Endothelial cell (in vitro differentiated cells): ENCODE measurements at regions not wholly inside any gene's neighbourhood (a gene's known extent, or its start where the extent isn't known, plus 50 kb on each side); places are given as distances from the start of the nearest gene placed in this dataset.
"Not testable (repeated sequence)": the region's sequence is repeated elsewhere in the genome, so short reads cannot be mapped to it uniquely, and the experiment has no call there.

Source experiments
- DNase-seq: peaks from one replicate; pipeline ENCODE4 v3.0.0; 2021; ENCODE audit warnings: low spot score
- H3K27ac Mint-ChIP-seq: one replicate; pipeline ENCODE4 v1.8.0; 2021; ENCODE audit warnings: mixed read lengths, inconsistent platforms; ENCODE audit not compliant: unreplicated experiment
- H3K27me3 Mint-ChIP-seq: one replicate; pipeline ENCODE4 v1.8.0; 2021; ENCODE audit warnings: mild to moderate bottlenecking, moderate library complexity, mixed read lengths, inconsistent platforms; ENCODE audit not compliant: unreplicated experiment
- H3K36me3 Mint-ChIP-seq: one replicate; pipeline ENCODE4 v1.8.0; 2021; ENCODE audit warnings: mild to moderate bottlenecking, low read depth, mixed read lengths, inconsistent platforms; ENCODE audit not compliant: unreplicated experiment
- H3K4me1 Mint-ChIP-seq: one replicate; pipeline ENCODE4 v1.8.0; 2021; ENCODE audit warnings: mild to moderate bottlenecking, mixed read lengths, inconsistent platforms; ENCODE audit not compliant: unreplicated experiment
- H3K4me3 Mint-ChIP-seq: one replicate; pipeline ENCODE4 v1.8.0; 2021; ENCODE audit warnings: mild to moderate bottlenecking, mixed read lengths, inconsistent platforms; ENCODE audit not compliant: unreplicated experiment
- H3K9me3 Mint-ChIP-seq: one replicate; pipeline ENCODE4 v1.8.0; 2021; ENCODE audit warnings: mixed read lengths, inconsistent platforms; ENCODE audit not compliant: unreplicated experiment
- CTCF ChIP-seq: fragments of 200-600 bp; sonication (generic); IDR thresholded peaks from one replicate; pipeline ENCODE4 v1.5.0; 2021; ENCODE audit warnings: antibody characterized with exemption; ENCODE audit not compliant: unreplicated experiment

GRCh38 chr21:28283641-28284490 lies 708.8 kb downstream of the LTN1 start:
- no peak overlapping the region for H3K4me3 Mint-ChIP-seq
- H3K27ac Mint-ChIP-seq: peak overlapping the region; percentile 44
- peaks cover 16% of the 10 kb centered on the region for H3K4me1 Mint-ChIP-seq
- H3K9me3 Mint-ChIP-seq: no peaks in the 10 kb centered on the region
- no peak for TF ChIP-seq CTCF
- no peak for DNase-seq
- H3K27me3 Mint-ChIP-seq: no peaks in the 10 kb centered on the region
- no peaks in the 10 kb centered on the region for H3K36me3 Mint-ChIP-seq

GRCh38 chr21:28282833-28283232 lies 709.8 kb downstream of the LTN1 start:
- Mint-ChIP-seq H3K36me3 (no peaks in the 10 kb centered on the region), H3K4me1 (peaks cover 16% of the 10 kb centered on the region), H3K9me3 (no peaks in the 10 kb centered on the region), H3K4me3 (no peak overlapping the region), H3K27me3 (no peaks in the 10 kb centered on the region), H3K27ac (no peak overlapping the region)
- DNase-seq: no peak
- TF ChIP-seq CTCF: no peak

GRCh38 chr21:28281357-28281756 lies 711.3 kb downstream of the LTN1 start:
- H3K4me3 Mint-ChIP-seq, H3K36me3 Mint-ChIP-seq, H3K27me3 Mint-ChIP-seq, H3K27ac Mint-ChIP-seq, DNase-seq, H3K9me3 Mint-ChIP-seq: not testable (repeated sequence)
- peaks cover 16% of the 10 kb centered on the region for H3K4me1 Mint-ChIP-seq

- DNase-seq: no peak
- Mint-ChIP-seq H3K36me3 (no peaks in the 10 kb centered on the region), H3K27me3 (no peaks in the 10 kb centered on the region), H3K4me1 (peaks cover 16% of the 10 kb centered on the region), H3K27ac (no peak overlapping the region), H3K9me3 (no peaks in the 10 kb centered on the region), H3K4me3 (no peak overlapping the region)
- no peak for TF ChIP-seq CTCF
These were observed 712.1 kb downstream of the LTN1 start for GRCh38 chr21:28280611-28281010.

- Mint-ChIP-seq H3K27ac (no peak overlapping the region), H3K36me3 (no peaks in the 10 kb centered on the region), H3K4me1 (peaks cover under 1% of the 10 kb centered on the region), H3K9me3 (no peaks in the 10 kb centered on the region), H3K27me3 (no peaks in the 10 kb centered on the region), H3K4me3 (no peak overlapping the region)
- TF ChIP-seq CTCF: no peak
- no peak for DNase-seq
These were observed 715.4 kb downstream of the LTN1 start for GRCh38 chr21:28277324-28277723.
